Pulmonary artery endothelial cell (primary cell): ENCODE measurements at regions not wholly inside any gene's neighbourhood (a gene's known extent, or its start where the extent isn't known, plus 50 kb on each side); places are given as distances from the start of the nearest gene placed in this dataset.

Experiments
- DNase-seq: peaks from one replicate; pipeline ENCODE4 v3.0.0-alpha.2; 2011; ENCODE audit warnings: low read depth, low spot score

GRCh38 chr11:10387206-10388083 lies 67.6 kb upstream of the AMPD3 start:
- no peak for DNase-seq

- no peak for DNase-seq
These were observed 67.0 kb upstream of the AMPD3 start for GRCh38 chr11:10388101-10388500.

GRCh38 chr11:10388574-10388973 lies 66.5 kb upstream of the AMPD3 start:
- DNase-seq: no peak

- no peak for DNase-seq
These were observed 64.7 kb upstream of the AMPD3 start for GRCh38 chr11:10390375-10390774.

GRCh38 chr11:10392095-10393079 lies 62.7 kb upstream of the AMPD3 start:
- DNase-seq: no peak

- DNase-seq: no peak
These were observed 60.6 kb upstream of the AMPD3 start for GRCh38 chr11:10394229-10395101.

GRCh38 chr11:10395166-10395897 lies 59.7 kb upstream of the AMPD3 start:
- no peak for DNase-seq

GRCh38 chr11:10396771-10397170 lies 58.3 kb upstream of the AMPD3 start:
- DNase-seq: no peak

- no peak for DNase-seq
These were observed 57.7 kb upstream of the AMPD3 start for GRCh38 chr11:10397226-10397987.

- DNase-seq: no peak
These were observed 56.5 kb upstream of the AMPD3 start for GRCh38 chr11:10398525-10398924.

GRCh38 chr11:10400856-10401255 lies 54.2 kb upstream of the AMPD3 start:
- no peak for DNase-seq

GRCh38 chr11:10401256-10401655 lies 53.8 kb upstream of the AMPD3 start:
- no peak for DNase-seq

- DNase-seq: no peak
These were observed 53.2 kb upstream of the AMPD3 start for GRCh38 chr11:10401696-10402392.
